Type B pancreatic cell (in vitro differentiated cells): ENCODE measurements at regions not wholly inside any gene's neighbourhood (a gene's known extent, or its start where the extent isn't known, plus 50 kb on each side); places are given as distances from the start of the nearest gene placed in this dataset.

Source experiments
- DNase-seq: peaks from one replicate; pipeline ENCODE4 v3.0.0; 2021; ENCODE audit warnings: mixed read lengths; ENCODE audit not compliant: unreplicated experiment; ENCODE audit errors: extremely low spot score
- H3K27ac Mint-ChIP-seq: 2 replicates; pipeline ENCODE4 v1.8.0; 2021; ENCODE audit warnings: mild to moderate bottlenecking, mixed read lengths
- H3K27me3 Mint-ChIP-seq: 2 replicates; pipeline ENCODE4 v1.8.0; 2021; ENCODE audit warnings: mixed read lengths
- H3K36me3 Mint-ChIP-seq: 2 replicates; pipeline ENCODE4 v1.8.0; 2021; ENCODE audit warnings: mixed read lengths
- H3K4me1 Mint-ChIP-seq: one replicate; pipeline ENCODE4 v1.8.0; 2021; ENCODE audit warnings: mixed read lengths; ENCODE audit not compliant: unreplicated experiment
- H3K4me3 Mint-ChIP-seq: 2 replicates; pipeline ENCODE4 v1.8.0; 2021; ENCODE audit warnings: mild to moderate bottlenecking, mixed read lengths
- H3K9me3 Mint-ChIP-seq: 2 replicates; pipeline ENCODE4 v1.8.0; 2021; ENCODE audit warnings: mixed read lengths
- CTCF ChIP-seq: fragments of 200-600 bp; sonication (generic); conservative IDR thresholded peaks from 2 replicates; pipeline ENCODE4 v1.5.0; 2021; ENCODE audit warnings: antibody characterized with exemption, mild to moderate bottlenecking

- no peak overlapping the region for H3K4me3 Mint-ChIP-seq
- no peak for TF ChIP-seq CTCF
- H3K27ac Mint-ChIP-seq, result no peak overlapping the region
- no peaks in the 10 kb centered on the region for H3K36me3 Mint-ChIP-seq
- peaks cover 44% of the 10 kb centered on the region for H3K27me3 Mint-ChIP-seq
- DNase-seq, result no peak
- H3K9me3 Mint-ChIP-seq, result no peaks in the 10 kb centered on the region
- H3K4me1 Mint-ChIP-seq, result peaks cover 26% of the 10 kb centered on the region
These were observed 55.6 kb upstream of the CD34 start for GRCh38 chr1:207966521-207966920.

- no peak overlapping the region for H3K27ac Mint-ChIP-seq
- peaks cover 21% of the 10 kb centered on the region for H3K4me1 Mint-ChIP-seq
- no peaks in the 10 kb centered on the region for H3K36me3 Mint-ChIP-seq
- H3K9me3 Mint-ChIP-seq, result no peaks in the 10 kb centered on the region
- H3K27me3 Mint-ChIP-seq, result peaks cover 49% of the 10 kb centered on the region
- no peak overlapping the region for H3K4me3 Mint-ChIP-seq
- DNase-seq, result peak; percentile 48
- TF ChIP-seq CTCF, result peak; percentile 32
These were observed 54.8 kb upstream of the CD34 start for GRCh38 chr1:207965392-207966387.

- Mint-ChIP-seq H3K4me1 (peaks cover 16% of the 10 kb centered on the region), H3K27me3 (peaks cover 57% of the 10 kb centered on the region), H3K27ac (no peak overlapping the region), H3K36me3 (no peaks in the 10 kb centered on the region), H3K9me3 (no peaks in the 10 kb centered on the region), H3K4me3 (peak overlapping the region; percentile 55)
- DNase-seq, result peak; percentile 37
- TF ChIP-seq CTCF, result no peak
These were observed 53.5 kb upstream of the CD34 start for GRCh38 chr1:207964195-207964966.

GRCh38 chr1:207963427-207964194 is 52.7 kb upstream of the CD34 start:
- no peaks in the 10 kb centered on the region for H3K36me3 Mint-ChIP-seq
- peaks cover 61% of the 10 kb centered on the region for H3K27me3 Mint-ChIP-seq
- peak; percentile 96 for DNase-seq
- H3K9me3 Mint-ChIP-seq, result no peaks in the 10 kb centered on the region
- H3K27ac Mint-ChIP-seq, result peak overlapping the region; percentile 72
- H3K4me3 Mint-ChIP-seq, result peak overlapping the region; percentile 92
- TF ChIP-seq CTCF, result peak; percentile 99
- peaks cover 16% of the 10 kb centered on the region for H3K4me1 Mint-ChIP-seq

GRCh38 chr1:207962716-207963426 is 51.9 kb upstream of the CD34 start:
- peak overlapping the region; percentile 92 for H3K4me3 Mint-ChIP-seq
- peaks cover 16% of the 10 kb centered on the region for H3K4me1 Mint-ChIP-seq
- peak; percentile 71 for DNase-seq
- no peaks in the 10 kb centered on the region for H3K9me3 Mint-ChIP-seq
- H3K27me3 Mint-ChIP-seq, result peaks cover 69% of the 10 kb centered on the region
- H3K36me3 Mint-ChIP-seq, result no peaks in the 10 kb centered on the region
- H3K27ac Mint-ChIP-seq, result peak overlapping the region; percentile 72
- TF ChIP-seq CTCF, result no peak
